GM18502 (cell line): ENCODE measurements at regions not wholly inside any gene's neighbourhood (a gene's known extent, or its start where the extent isn't known, plus 50 kb on each side); places are given as distances from the start of the nearest gene placed in this dataset.
"Not testable (repeated sequence)": the region's sequence is repeated elsewhere in the genome, so short reads cannot be mapped to it uniquely, and the experiment has no call there.

Experiments
- ATAC-seq: cut with Tn5 transposase; IDR thresholded peaks from one replicate; pipeline ENCODE4 v1.9.1; 2021; ENCODE audit warnings: mild to moderate bottlenecking; ENCODE audit not compliant: unreplicated experiment, poor library complexity

DNA sequence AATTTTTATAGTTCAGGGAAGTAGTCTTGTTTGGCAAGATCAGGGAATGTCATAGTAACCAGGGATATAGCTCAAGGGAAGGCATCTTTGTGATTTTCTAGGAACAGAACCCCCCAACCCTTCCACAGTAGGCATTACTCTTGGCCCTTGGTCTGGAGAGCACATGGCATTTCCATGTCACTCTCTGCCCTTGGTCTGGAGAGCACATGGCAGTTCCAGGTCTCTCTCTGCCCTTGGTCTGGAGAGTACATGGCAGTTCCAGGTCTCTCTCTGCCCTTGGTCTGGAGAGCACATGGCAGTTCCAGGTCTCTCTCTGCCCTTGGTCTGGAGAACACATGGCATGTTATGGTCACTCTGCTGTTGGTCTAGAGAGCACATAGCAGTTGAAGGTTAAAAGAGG is 297.2 kb upstream of the STEAP1 start:
- not testable (repeated sequence) for ATAC-seq

DNA sequence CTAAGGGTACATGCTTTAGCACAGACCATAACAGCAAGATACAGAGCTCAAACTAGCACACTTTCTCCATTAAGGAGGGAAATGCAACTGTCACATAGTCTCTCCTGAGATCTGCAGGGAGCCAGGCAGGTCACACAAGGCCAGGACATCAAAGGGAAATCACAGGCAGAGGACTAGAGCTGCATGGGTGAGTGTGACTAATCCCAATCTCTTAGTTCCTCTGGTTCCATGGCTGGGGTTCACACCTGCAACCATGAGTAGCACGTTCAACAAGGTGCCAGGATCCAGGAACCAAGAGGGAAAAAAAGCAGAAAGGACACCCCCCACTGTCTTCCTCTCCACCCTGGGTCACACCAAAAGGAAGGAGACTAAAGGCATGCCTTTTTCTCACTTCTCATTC is 296.5 kb upstream of the STEAP1 start:
- ATAC-seq, result no peak

DNA sequence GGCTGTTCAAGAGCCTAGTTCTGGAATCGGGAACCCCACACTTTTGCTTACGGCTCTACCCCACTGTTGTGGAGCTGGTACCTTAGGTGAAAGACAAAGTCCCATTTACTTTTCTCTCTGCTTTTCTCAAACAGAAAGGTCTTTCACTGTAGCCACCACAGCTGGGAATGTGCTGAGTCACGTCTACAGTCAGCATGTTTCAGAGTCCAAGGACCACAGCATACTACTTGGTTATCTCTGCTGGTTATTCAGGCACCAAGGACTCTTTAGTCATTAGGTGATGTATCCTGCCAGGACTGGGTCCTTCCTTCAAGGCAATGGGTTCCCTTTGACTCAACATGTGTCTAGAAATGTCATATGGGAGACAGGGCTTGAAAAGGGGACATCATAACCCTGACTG is 266.8 kb upstream of the STEAP1 start:
- no peak for ATAC-seq

DNA sequence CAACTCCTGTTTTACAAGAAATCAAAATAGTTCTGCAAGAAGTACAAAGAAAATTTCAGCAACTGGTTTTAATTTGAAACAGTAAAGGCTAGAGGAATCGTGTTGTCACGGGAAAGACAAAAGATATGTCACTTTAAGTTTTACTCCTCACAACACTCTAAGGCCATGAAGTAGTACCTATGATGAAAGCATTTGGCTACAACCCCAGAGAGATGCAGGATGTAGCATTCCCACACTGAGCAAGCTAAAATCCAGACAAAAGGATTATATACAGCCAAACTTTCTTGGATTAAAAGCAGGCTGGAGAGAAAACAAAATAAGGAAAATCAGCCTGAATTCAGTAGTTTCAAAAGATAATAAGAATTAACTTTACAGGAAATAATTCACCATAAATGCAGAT is 245.5 kb upstream of the STEAP1 start:
- no peak for ATAC-seq

DNA sequence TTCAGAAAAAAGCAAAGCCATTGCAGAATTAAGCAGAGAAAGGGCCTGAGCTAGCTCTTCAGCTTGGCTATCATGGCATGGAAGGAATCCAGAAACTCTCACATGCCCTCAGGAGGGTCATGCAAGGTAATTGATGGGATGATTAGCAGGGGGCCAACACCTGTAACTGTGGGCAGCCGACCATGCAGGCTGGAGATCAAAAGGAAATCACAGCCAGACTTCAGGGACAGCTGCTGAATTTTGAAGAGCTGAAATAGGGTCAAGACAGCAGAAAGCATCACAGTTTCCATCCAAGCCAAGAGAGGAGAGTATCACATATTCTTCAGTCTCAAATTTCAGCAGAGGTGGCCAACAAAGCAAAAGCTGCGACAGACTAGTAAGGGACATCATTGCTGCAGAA is 239.6 kb upstream of the STEAP1 start:
- no peak for ATAC-seq

DNA sequence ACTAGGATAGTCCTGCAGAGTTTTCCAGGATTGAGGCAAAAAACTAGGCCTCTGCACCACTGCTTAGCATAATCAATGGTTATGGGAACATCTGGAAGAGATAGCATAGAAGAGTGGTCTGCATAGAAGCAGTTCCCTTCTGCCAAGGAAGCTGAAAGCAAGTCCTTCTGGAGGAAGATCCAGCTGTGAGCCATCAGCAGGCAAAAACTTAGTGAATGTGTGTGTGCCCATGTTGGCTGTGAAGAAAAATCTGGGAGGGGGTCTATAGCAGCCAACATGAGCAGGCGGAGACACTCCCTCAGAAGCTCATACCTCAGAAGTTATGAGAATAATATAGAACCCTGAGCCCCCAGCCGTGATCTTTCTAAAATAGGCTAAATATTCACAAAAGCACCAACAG is 228.1 kb upstream of the STEAP1 start:
- ATAC-seq, result no peak

DNA sequence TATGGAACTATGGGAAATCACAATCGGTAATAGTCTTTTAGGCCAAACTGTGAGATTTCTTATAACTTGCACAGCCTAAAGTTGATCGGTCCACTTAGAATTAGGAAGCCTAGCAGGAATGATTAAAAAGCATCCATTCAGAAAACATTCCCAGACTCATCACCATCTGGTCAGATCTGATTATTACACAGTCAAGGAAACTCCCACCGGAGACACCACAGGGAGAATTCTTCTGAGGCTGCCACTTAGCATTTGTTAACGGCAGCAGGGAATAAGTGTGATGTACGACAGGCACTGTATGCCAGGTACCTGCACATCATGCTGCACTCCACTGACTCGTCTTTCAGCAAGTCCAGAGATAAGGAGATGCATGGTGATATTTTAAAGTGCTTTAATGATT is 227.6 kb upstream of the STEAP1 start:
- ATAC-seq, result no peak

DNA sequence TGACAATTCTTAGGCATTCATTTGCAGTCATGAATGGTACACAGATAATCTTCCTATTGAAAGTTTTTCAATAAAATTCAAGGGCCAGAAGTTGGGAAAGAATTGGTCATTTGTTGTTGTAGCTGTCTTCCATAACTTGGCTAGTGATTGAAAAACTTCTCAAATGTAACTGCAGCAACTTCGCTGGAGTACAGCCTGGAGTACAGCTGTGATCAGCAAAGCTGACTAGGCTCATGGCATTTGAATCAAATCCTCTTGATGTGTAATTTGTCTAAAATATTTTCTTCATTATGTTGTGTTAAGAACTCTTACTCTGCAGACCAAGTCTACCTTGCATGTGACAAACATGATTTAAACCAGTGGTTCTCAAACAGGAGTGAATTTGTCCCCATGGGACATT is 226.5 kb upstream of the STEAP1 start:
- no peak for ATAC-seq

DNA sequence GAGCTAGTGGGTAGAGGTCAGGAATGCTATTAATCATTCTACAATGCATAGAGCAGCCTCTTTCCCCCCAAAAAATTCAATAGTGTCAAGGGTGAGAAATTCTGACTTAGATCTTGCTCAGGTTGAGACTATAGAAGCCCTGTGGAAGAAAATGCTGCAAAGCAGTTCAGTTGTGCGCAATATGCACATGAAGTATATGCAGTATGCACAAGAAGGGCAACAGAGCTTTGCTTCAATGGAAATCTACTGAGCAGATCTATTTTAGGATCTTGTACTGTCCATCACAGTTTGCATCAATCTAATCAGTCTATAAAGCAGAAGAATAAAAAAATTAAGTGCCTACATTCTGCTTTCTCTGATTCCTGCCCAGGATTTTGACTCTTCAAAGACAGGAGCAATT is 225.8 kb upstream of the STEAP1 start:
- no peak for ATAC-seq

DNA sequence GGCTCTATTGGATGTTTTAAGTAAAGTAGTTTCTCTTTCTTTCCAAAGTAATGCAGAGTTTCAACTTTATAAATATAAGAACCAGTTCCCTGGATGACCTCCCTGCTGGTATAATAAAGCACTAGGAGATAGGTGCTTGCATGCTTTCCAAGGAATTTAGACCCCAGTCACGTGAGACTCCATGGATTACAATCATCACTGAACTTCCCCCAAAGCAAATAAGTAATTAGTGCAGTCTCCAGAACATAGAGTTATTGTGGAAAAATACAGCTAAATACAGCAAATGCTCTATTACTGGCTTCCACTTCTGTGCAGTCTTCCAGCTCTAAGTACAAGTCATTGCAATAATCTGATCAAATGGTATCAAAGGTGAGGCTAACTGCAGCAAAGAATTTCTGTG is 220.2 kb upstream of the STEAP1 start:
- ATAC-seq, result no peak

DNA sequence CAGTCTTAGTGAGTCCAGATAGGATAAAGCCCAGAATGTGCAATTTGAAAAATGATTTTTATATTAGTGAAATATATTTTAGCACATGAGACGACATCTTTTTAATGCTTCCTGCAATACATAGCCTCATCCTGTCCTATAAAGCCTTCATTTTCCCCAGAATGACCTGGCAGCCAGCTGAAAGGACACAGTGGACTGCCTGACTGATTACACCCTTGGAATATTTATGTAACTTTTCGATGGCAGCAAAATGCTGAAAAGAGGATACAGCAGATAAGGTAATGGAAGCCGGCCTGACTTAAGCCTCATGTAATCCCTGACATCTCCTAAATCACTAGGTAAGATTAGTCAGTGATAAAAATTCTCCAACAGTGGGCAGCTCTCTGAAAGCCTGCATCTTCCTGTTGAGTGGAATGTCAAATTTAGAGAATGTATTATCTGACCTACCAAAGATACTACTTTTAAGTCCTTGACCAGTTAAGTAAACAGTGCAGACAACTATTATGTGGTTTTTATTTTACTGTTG is 210.7 kb upstream of the STEAP1 start:
- no peak for ATAC-seq

DNA sequence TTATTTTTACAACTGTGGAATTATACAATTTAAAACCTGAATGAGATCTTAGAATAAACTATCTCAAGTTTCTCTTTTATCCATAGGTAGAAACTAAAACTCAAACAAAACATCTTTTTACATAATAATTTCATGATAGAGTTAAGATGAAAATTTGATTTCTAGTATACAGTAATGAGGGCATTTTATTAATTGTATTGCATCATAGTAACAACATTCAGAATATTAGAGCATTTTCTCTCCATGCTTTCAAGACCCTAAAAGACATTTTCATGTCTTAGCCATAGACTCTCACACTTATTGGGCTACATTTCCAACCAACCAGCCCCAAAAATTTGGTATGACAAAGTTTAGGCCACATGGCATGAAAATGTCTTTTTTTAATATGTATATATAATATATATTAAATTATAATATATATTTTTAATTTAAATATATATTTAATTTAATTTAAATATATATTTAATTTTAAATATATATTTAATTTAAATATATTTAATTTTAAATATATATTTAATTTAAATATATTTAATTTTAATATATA is 195.7 kb upstream of the STEAP1 start:
- ATAC-seq, result no peak

DNA sequence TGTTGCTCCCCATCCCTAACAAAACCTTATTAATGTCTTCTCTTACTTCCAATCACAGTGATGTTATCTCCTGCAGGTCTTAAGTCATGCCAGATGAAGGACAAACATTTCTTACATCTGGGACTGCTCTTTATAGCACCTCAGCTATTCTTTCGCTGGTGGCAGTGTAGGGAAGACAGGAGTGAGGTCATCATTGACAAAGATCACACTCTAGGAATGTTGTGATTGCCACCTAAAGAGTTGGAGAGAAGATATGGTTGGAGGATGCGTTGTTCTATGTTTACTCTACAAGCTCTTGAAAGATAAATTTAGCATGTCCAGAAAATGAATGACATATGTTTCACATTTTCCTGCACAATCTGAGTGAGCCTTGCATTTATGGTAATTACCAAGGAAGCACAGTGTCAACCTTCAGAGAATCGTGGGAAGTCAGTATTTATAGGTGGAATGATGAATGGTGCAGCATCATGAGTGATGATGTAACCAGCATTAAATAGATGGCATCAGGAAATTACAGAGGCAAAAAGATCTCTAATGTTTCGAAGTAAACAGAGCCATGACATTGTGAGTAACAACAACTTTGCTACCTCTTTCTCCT is 188.1 kb upstream of the STEAP1 start:
- ATAC-seq, result no peak

DNA sequence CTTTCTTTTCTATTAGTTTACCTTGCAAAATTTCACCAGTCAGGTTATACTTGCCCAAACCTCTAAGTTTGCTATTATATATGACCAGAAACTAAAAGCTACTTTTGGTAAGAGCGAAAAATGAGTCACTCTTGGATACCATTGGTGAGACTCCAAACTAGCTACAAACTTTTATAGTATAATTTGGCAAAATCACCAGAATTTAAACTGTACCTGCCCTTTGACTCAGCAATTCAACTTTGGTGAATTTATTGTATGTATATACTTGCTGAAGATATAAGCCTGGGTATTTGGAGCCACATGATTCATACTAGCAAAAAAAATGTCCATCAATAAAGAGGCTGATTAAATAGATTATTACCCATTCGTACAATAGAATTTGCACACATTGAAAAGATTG is 178.7 kb upstream of the STEAP1 start:
- ATAC-seq, result no peak

DNA sequence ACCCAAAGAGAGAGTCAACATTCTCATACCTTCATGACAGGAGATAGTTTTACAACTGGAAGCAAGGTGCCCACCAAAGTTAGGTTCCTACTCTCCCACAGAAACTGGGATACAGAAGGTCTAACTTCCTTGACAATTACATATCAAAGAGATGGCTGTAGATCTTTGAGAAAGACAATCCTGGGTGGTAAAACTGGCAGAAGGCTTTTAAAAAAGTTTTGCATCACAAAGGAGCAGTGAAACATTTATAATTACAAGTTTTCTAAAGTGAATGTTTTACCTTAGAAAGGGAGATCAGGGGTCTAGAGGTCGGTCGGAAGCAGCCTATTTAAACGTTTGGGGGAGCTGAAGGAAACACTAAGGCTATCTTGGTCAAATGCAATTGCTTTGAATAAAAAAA is 166.6 kb upstream of the STEAP1 start:
- ATAC-seq, result no peak

DNA sequence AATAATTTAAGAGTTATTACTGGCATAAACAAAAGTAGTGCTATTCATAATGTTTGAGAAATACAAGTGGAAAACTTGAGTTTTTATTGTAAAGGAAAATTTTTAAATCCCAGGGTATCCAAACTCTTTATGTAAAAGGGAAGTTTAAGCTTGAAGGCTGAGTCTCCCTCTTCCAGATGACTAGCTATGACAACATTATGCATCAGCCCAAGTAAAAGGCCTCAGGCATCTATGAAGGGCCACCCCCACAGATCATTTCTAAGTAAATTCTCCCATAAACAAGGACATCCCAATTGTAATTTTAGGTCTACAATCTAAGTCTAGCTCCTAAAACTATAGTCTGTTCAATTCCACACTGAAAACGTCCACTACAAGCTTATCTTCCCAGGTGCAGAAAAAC is 166.2 kb upstream of the STEAP1 start:
- ATAC-seq, result no peak

DNA sequence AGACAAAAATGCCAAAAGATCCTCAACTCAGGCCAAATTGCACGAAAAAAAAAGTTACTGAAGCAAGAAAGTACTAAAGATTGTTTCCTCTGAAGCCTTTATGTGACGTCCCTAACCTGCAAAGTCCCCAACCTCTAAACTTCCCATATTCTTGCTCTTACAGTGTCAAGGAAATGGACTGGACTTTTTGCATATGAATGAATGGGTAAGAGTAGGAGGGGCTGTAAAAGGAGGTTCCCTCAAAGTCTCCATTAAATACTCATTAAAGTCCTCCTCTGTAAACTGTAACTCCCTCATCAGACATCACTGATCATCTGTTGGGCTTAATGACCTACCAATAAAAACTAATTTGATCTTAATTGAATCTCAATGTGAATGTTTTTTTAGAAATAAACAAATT is 164.8 kb upstream of the STEAP1 start:
- no peak for ATAC-seq

DNA sequence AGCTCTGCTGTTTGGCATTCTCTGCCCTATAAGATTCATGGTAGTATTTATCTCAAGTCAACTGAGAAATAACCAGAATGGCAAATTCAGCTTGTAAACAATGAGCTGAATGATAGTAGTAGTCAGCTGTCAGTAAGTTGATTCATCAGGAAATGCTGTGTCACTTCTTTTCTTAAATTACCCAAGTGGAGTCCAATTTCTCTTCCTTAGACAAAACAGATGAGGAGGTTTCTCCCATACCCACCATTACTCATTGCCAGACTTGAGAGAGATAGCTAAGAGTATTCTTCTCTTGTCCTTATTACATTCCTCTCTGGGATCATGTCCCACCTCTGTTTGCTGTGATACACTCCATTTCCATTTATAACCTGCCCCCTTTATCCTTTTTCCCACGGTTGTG is 159.8 kb upstream of the STEAP1 start:
- no peak for ATAC-seq

DNA sequence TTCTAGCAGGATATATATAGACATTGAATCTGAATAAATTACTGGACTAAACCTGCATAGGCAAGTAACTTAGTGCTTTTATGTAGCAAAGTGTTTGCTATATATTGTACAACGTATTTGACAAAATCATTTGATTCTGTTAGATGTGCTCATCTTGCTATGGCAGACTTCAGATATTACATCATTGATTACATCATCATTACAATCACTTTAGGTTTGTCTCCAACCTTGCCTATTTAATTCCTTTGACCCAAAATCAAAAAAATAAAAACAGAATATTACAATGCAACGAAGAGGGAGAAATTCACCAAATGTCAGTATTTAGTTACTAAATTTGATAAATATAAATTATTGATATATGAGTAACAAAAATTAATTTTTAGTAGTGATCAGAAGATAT is 155.7 kb upstream of the STEAP1 start:
- ATAC-seq, result no peak

DNA sequence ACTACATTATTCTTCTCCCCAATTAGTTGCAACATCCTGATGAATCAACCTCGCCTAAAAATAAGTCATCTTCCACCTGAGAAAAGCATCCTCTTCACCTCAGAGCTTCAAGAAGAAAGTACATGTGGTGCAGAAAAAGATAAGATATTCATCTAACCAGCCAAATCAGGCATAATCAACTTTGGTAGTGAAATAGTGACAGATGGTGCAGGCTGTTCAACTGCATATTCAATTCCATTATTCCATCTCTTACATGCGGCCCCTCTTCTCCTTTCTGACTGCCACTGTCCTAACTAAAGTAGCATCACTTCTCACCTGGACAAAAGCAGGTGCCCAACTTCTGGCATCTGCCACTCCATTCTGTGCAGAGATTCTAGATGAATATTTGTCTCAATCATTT is 148.4 kb upstream of the STEAP1 start:
- no peak for ATAC-seq

DNA sequence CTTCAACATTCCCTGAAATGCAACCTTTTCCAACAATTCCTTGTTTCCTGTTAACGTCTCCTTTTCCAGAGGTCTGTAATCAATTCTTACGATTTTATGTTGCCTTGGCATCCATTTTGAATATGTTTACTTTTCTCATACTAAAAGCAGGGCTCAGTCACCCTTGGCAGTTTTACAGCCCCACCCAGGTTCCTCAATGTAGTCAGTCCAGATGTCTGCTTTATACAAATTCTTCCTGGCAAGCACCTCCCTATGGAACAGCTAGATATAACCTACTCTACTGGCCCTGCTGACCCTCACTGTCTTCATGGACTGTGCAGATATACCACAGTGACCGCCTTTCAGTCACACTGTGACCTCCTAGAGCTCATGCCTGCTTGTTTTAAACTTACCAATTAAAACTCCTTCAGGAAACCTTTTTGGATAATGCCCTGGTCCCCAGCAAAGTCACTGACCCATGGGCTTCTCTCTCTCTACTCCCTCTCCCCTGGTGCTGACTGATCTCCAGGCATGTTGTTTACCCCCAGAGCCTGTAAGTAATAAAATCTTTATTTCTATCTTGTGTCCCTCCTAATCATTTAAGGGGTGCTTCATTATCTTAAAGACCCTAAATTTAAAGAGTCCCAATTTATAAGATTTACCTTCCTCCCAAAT is 147.1 kb upstream of the STEAP1 start:
- ATAC-seq, result no peak

DNA sequence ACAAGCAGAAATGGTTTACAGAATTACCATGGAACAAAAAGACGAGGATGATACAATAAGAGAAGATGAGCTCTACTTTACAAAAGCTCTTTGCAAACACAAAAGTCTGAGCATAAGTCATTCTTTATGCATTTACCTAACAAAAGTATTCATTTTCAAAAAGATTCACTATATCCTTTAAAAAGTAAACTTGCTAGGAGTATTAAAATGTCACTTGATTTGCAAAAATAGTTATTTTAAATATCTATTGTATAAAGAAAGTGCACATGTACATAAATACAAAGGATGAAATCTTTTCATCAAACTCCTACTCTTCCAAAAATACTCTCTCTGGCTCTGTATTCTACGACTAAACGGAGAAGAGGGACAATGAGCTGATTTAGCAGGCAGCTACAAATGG is 146.4 kb upstream of the STEAP1 start:
- ATAC-seq, result no peak
